K562 (cell line): ENCODE measurements at regions not wholly inside any gene's neighbourhood (a gene's known extent, or its start where the extent isn't known, plus 50 kb on each side); places are given as distances from the start of the nearest gene placed in this dataset.

Experiments used
- ATAC-seq: fragments of 200-7000 bp; cut with Tn5 transposase; 3 replicates; pipeline ENCODE4 v1.9.1; 2020; ENCODE audit warnings: moderate library complexity
- BruUV-seq: library from RNA; stranded (reverse); fragments of 400-500 nt; replicated peaks from 2 replicates; lab custom pipeline; 2021; lab: Mats Ljungman, UMichigan
- CTCF ChIA-PET: fragments of 300-600 bp; formaldehyde crosslinking; extraction: SDS; loops from one replicate; lab custom pipeline; 2021; ENCODE audit warnings: low intra/inter-chr PET ratio; lab: Yijun Ruan, JAX
- POLR2A ChIA-PET: fragments of 300-600, 350-650 bp; sonication (Branson Sonifier 250); formaldehyde crosslinking; extraction: SDS; loops from one replicate; lab custom pipeline; 2021; ENCODE audit warnings: antibody characterized with exemption, inconsistent platforms; lab: Yijun Ruan, JAX
- DNase-seq, 4 experiments: peaks; one replicate each; pipeline versions ENCODE4 v3.0.0 to v3.0.0-alpha.2; 2011 to 2018; ENCODE audit warnings: low spot score in 3 of 4, mixed read lengths in 3 of 4; ENCODE audit errors: extremely low read depth in 1 of 4
- FAIRE-seq: peaks from 2 replicates; lab custom pipeline; 2011; peaks lifted over from hg19 to GRCh38; lab: Jason Lieb, UNC
- H2AFZ ChIP-seq: 2 replicates; pipeline ENCODE4 v1.6.0; 2011; ENCODE audit warnings: low read depth, low read length, control low read depth, inconsistent platforms
- H3K27ac ChIP-seq: fragments of 200-600 bp; 3 replicates; pipeline ENCODE4 v1.8.0; 2011; ENCODE audit warnings: low read depth, mild to moderate bottlenecking, control low read depth, inconsistent platforms, low read length, moderate library complexity, mixed read lengths; ENCODE audit errors: extremely low read depth
- H3K27me3 ChIP-seq, 2 experiments: fragments of 300-600 bp in 1 of 2; 2 replicates in 1 of 2; 3 replicates in 1 of 2; pipeline versions ENCODE4 v1.6.0 to v1.8.0; 2011; ENCODE audit warnings: inconsistent platforms in 2 of 2, low read length in 2 of 2, mild to moderate bottlenecking in 1 of 2, mixed read lengths in 1 of 2, moderate library complexity in 1 of 2; ENCODE audit not compliant: control insufficient read depth in 2 of 2, insufficient read depth in 2 of 2
- H3K36me3 ChIP-seq: fragments of 300-600 bp; 3 replicates; pipeline ENCODE4 v1.8.0; 2011; ENCODE audit warnings: mild to moderate bottlenecking, low read length, inconsistent platforms; ENCODE audit not compliant: control insufficient read depth, insufficient read depth
- H3K4me1 ChIP-seq, 2 experiments: fragments of 200-600 bp in 1 of 2; replicated peaks in 1 of 2; 2 replicates in 1 of 2; 3 replicates in 1 of 2; pipeline versions ENCODE4 v1.5.1 to v1.8.0; 2011; ENCODE audit warnings: inconsistent platforms in 2 of 2, low read length in 2 of 2, mild to moderate bottlenecking in 1 of 2, mixed read lengths in 1 of 2, moderate library complexity in 1 of 2; ENCODE audit not compliant: control insufficient read depth in 2 of 2, insufficient read depth in 2 of 2
- H3K4me2 ChIP-seq: 2 replicates; pipeline ENCODE4 v1.6.1; 2011; ENCODE audit warnings: low read length, control low read depth, inconsistent platforms, mixed read lengths; ENCODE audit not compliant: insufficient read depth
- H3K4me3 ChIP-seq: fragments of 200-600 bp; sonication (generic), shearing (Covaris generic); 2 replicates; pipeline ENCODE4 v1.5.1; 2016; ENCODE audit warnings: control low read depth, inconsistent platforms
- H3K79me2 ChIP-seq: fragments of 200-600 bp; 3 replicates; pipeline ENCODE4 v1.8.0; 2011; ENCODE audit warnings: low read length, inconsistent platforms; ENCODE audit not compliant: control insufficient read depth, insufficient read depth
- H3K9ac ChIP-seq, 2 experiments: 2 replicates each; pipeline versions ENCODE4 v1.6.0 to v1.6.1; 2011; ENCODE audit warnings: low read depth in 2 of 2, low read length in 2 of 2, control low read depth in 1 of 2, inconsistent platforms in 1 of 2, mild to moderate bottlenecking in 1 of 2, mixed read lengths in 1 of 2; ENCODE audit not compliant: insufficient read depth in 1 of 2
- H3K9me1 ChIP-seq: one replicate; pipeline ENCODE4 v1.6.0; 2011; ENCODE audit warnings: inconsistent platforms, mild to moderate bottlenecking, low read length, moderate library complexity; ENCODE audit not compliant: control insufficient read depth, insufficient read depth
- H3K9me3 ChIP-seq: replicated peaks from 2 replicates; pipeline ENCODE4 v1.5.1; 2011; ENCODE audit warnings: low read depth, low read length, inconsistent platforms; ENCODE audit not compliant: control insufficient read depth, insufficient read depth
- H4K20me1 ChIP-seq: replicated peaks from 2 replicates; pipeline ENCODE4 v1.6.1; 2011; ENCODE audit warnings: low read length, inconsistent platforms, mixed read lengths; ENCODE audit not compliant: control insufficient read depth, insufficient read depth
- CBX1 ChIP-seq: sonication (generic); IDR thresholded peaks from 2 replicates; pipeline ENCODE4 v1.6.1; 2016; ENCODE audit warnings: antibody characterized with exemption, low read depth, mild to moderate bottlenecking
- CCAR2 ChIP-seq: fragments of 200-400 bp; formaldehyde crosslinking; IDR thresholded peaks from 2 replicates; pipeline ENCODE4 v1.6.1; 2017; ENCODE audit warnings: mild to moderate bottlenecking, low read depth, low read length
- CTBP1 ChIP-seq: fragments of 450-650 bp; IDR thresholded peaks from 2 replicates; pipeline ENCODE4 v1.6.1; 2016; ENCODE audit warnings: borderline replicate concordance
- EWSR1 ChIP-seq: fragments of 450-650 bp; IDR thresholded peaks from 2 replicates; pipeline ENCODE4 v1.6.1; 2018; ENCODE audit warnings: borderline replicate concordance, mild to moderate bottlenecking, low read depth, moderate library complexity; ENCODE audit not compliant: partially characterized antibody
- KLF16 ChIP-seq: IDR thresholded peaks from 2 replicates; pipeline ENCODE4 v1.6.1; 2016; ENCODE audit warnings: antibody characterized with exemption
- RCOR1 ChIP-seq, 2 experiments: IDR thresholded peaks; 2 replicates each; pipeline ENCODE4 v1.6.1; 2012; ENCODE audit warnings: low read depth in 2 of 2, low read length in 2 of 2, borderline replicate concordance in 1 of 2, improper control_type of control experiment in 1 of 2
- THAP12 ChIP-seq: fragments of 250-450 bp; sonication (Bioruptor Pico); IDR thresholded peaks from 2 replicates; pipeline ENCODE4 v1.9.0; 2021; ENCODE audit warnings: mild to moderate bottlenecking, inconsistent platforms
- ZNF324 ChIP-seq: fragments of 250-450 bp; sonication (Bioruptor Pico); IDR thresholded peaks from 2 replicates; pipeline ENCODE4 v1.4.0; 2020; ENCODE audit warnings: mild to moderate bottlenecking
- ZNF57 ChIP-seq: fragments of 450-650 bp; formaldehyde crosslinking; IDR thresholded peaks from 2 replicates; pipeline ENCODE4 v1.4.0; 2020; ENCODE audit warnings: mild to moderate bottlenecking, moderate library complexity
- ZNF717 ChIP-seq: fragments of 250-450 bp; sonication (Bioruptor Pico); IDR thresholded peaks from 2 replicates; pipeline ENCODE4 v1.5.0; 2021
- WGBS: fragments of 100-300 bp; shearing (Covaris generic); methylation state at CpG from one replicate; pipeline ENCODE4 v1.1.6; 2016; ENCODE audit warnings: low coverage, mixed read lengths; ENCODE audit not compliant: insufficient coverage; ENCODE audit errors: missing lambda C conversion rate; 5-methylcytosine and 5-hydroxymethylcytosine counted together
- in situ Hi-C: fragments of 300-500 bp; cut with MboI; formaldehyde crosslinking; loops from 4 replicates; pipeline ENCODE4 v1.15.0; 2018; ENCODE audit warnings: inconsistent platforms, mixed read lengths
- intact Hi-C: fragments of 100-400 bp; cut with micrococcal nuclease; formaldehyde crosslinking; loops from 2 replicates; pipeline ENCODE4 v1.14.2; 2022
- TF ChIP-seq, protein P1 (sequence below): fragments of 250-450 bp; sonication (Bioruptor Pico); IDR thresholded peaks from 2 replicates; pipeline ENCODE4 v1.8.0; 2021; ENCODE audit warnings: mild to moderate bottlenecking, moderate library complexity
- TF ChIP-seq, protein P2 (sequence below): fragments of 450-650 bp; IDR thresholded peaks from 2 replicates; pipeline ENCODE4 v1.6.1; 2016; ENCODE audit warnings: low read depth

- H2AFZ ChIP-seq: no peak overlapping the region
- FAIRE-seq (no peak), DNase-seq (peak in 1 of 4 experiments; percentile 1), ATAC-seq (no peak)
- TF ChIP-seq ZNF717 (CRISPR knock-in tag) (no peak), THAP12 (CRISPR knock-in tag) (no peak), CTBP1 (no peak), RCOR1 (IDR thresholded peaks at IDR 0.05; ENCODE audit: borderline replicate concordance in 1 of 2, low read depth in 2 of 2, low read length in 2 of 2) (no peak), KLF16 (no peak), ZNF57 (CRISPR knock-in tag) (no peak), CBX1 (no peak), ZNF324 (CRISPR knock-in tag) (no peak), EWSR1 (no peak), CCAR2 (no peak)
- TF ChIP-seq, protein P1, sequence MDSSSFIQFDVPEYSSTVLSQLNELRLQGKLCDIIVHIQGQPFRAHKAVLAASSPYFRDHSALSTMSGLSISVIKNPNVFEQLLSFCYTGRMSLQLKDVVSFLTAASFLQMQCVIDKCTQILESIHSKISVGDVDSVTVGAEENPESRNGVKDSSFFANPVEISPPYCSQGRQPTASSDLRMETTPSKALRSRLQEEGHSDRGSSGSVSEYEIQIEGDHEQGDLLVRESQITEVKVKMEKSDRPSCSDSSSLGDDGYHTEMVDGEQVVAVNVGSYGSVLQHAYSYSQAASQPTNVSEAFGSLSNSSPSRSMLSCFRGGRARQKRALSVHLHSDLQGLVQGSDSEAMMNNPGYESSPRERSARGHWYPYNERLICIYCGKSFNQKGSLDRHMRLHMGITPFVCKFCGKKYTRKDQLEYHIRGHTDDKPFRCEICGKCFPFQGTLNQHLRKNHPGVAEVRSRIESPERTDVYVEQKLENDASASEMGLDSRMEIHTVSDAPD (CRISPR knock-in tag): no peak
- TF ChIP-seq, protein P2, sequence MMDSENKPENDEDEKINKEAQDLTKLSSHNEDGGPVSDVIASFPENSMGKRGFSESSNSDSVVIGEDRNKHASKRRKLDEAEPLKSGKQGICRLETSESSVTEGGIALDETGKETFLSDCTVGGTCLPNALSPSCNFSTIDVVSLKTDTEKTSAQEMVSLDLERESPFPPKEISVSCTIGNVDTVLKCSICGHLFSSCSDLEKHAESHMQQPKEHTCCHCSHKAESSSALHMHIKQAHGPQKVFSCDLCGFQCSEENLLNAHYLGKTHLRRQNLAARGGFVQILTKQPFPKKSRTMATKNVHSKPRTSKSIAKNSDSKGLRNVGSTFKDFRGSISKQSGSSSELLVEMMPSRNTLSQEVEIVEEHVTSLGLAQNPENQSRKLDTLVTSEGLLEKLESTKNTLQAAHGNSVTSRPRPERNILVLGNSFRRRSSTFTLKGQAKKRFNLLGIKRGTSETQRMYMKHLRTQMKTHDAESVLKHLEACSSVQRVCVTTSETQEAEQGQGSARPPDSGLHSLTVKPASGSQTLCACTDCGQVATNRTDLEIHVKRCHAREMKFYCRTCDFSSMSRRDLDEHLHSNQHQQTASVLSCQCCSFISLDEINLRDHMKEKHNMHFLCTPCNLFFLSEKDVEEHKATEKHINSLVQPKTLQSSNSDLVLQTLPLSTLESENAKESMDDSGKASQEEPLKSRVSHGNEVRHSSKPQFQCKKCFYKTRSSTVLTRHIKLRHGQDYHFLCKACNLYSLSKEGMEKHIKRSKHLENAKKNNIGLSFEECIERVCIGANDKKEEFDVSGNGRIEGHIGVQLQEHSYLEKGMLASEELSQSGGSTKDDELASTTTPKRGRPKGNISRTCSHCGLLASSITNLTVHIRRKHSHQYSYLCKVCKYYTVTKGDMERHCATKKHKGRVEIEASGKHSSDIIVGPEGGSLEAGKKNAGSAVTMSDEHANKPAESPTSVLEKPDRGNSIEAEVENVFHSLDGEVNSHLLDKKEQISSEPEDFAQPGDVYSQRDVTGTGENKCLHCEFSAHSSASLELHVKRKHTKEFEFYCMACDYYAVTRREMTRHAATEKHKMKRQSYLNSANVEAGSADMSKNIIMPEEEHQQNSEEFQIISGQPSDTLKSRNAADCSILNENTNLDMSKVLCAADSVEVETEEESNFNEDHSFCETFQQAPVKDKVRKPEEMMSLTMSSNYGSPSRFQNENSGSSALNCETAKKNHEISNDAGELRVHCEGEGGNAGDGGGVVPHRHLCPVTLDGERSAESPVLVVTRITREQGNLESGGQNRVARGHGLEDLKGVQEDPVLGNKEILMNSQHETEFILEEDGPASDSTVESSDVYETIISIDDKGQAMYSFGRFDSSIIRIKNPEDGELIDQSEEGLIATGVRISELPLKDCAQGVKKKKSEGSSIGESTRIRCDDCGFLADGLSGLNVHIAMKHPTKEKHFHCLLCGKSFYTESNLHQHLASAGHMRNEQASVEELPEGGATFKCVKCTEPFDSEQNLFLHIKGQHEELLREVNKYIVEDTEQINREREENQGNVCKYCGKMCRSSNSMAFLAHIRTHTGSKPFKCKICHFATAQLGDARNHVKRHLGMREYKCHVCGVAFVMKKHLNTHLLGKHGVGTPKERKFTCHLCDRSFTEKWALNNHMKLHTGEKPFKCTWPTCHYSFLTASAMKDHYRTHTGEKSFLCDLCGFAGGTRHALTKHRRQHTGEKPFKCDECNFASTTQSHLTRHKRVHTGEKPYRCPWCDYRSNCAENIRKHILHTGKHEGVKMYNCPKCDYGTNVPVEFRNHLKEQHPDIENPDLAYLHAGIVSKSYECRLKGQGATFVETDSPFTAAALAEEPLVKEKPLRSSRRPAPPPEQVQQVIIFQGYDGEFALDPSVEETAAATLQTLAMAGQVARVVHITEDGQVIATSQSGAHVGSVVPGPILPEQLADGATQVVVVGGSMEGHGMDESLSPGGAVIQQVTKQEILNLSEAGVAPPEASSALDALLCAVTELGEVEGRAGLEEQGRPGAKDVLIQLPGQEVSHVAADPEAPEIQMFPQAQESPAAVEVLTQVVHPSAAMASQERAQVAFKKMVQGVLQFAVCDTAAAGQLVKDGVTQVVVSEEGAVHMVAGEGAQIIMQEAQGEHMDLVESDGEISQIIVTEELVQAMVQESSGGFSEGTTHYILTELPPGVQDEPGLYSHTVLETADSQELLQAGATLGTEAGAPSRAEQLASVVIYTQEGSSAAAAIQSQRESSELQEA: no peak
- ChIA-PET POLR2A (no interaction called here), CTCF (no interaction called here)
- intact Hi-C loops: no loop called here
- H3K9me3 ChIP-seq: no peaks in the 10 kb centered on the region
- no peaks in the 10 kb centered on the region for H4K20me1 ChIP-seq
- in situ Hi-C loops: no loop called here
- BruUV-seq: no TSS peak
- H3K79me2 ChIP-seq: no peaks in the 10 kb centered on the region
- H3K9ac ChIP-seq: no peak overlapping the region
- H3K36me3 ChIP-seq: no peaks in the 10 kb centered on the region
- H3K4me2 ChIP-seq: no peak overlapping the region
- no peaks in the 10 kb centered on the region for H3K9me1 ChIP-seq
- H3K27me3 ChIP-seq: no peaks in the 10 kb centered on the region
- WGBS: 0% methylated on average over 2 of the region's 2 CpGs
- H3K4me3 ChIP-seq: no peak overlapping the region
- H3K4me1 ChIP-seq: no peaks in the 10 kb centered on the region
- no peak overlapping the region for H3K27ac ChIP-seq
Observed at GRCh38 chr2:59789523-59789922, 763.9 kb downstream of the BCL11A start.
